ENCODE measurements at regions not wholly inside any gene's neighbourhood (a gene's known extent, or its start where the extent isn't known, plus 50 kb on each side); places are given as distances from the start of the nearest gene placed in this dataset.
"Not testable (repeated sequence)": the region's sequence is repeated elsewhere in the genome, so short reads cannot be mapped to it uniquely, and the experiment has no call there.

DNA sequence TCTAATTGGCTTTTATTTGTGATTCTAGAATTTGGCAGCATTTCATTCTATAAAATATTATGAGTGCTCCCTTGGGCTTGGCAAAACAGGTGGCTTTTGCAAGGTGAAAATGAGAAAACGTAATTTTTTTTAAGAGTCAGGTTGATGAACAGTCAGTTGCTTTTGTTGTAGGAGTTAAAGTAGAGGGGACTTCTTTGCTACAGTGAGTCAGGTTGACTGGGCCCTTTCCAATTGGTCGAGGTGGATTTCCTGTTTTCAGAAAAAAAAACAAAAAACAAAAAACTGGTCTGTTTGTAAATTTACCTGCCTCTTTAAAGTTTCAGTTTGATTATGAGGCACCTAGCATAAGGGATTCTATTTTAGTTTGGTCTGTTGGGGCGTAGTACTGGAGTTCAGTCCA, 1469.4 kb upstream of the GBE1 start:
- ATAC-seq (ENCODE audit: low FRiP score in 2 of 2): no peak
- Histone ChIP-seq H3K9me3 (no peaks in the 10 kb centered on the region), H3K4me1 (no peaks in the 10 kb centered on the region), H3K27ac (no peak overlapping the region), H3K36me3 (no peaks in the 10 kb centered on the region), H3K27me3 (no peaks in the 10 kb centered on the region), H3K4me3 (no peak overlapping the region)
- 71 to 79% methylated on average over 3 of the region's 3 CpGs for WGBS, 2 donors
- TF ChIP-seq POLR2A (IDR thresholded peaks at IDR 0.05): no peak
- TF ChIP-seq POLR2AphosphoS5 (IDR thresholded peaks at IDR 0.05): no peak
- no peak for DNase-seq

DNA sequence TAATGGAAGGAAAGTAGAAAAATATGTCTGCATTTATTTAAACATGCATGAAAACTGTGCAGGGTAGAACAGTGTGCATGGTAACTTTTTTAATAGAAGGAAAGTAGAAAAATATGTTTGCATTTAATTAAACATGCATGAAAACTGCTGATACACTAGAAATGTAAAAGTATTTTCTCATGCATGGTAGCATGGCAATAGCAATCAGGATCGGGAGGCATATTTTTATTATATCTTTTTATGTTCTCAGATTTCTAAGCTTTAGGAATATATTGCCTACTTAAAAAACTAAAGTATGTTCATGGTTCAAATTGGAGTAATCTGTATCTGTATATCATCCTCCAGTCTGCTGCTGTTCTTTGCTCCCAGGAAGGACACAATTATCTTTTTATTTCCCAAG, 1468.9 kb upstream of the GBE1 start:
- no peak overlapping the region for H3K27ac ChIP-seq
- TF ChIP-seq EP300 (IDR thresholded peaks at IDR 0.05) (no peak), CTCF (IDR thresholded peaks at IDR 0.05) (no peak), POLR2AphosphoS5 (IDR thresholded peaks at IDR 0.05) (no peak), POLR2A (IDR thresholded peaks at IDR 0.05) (no peak)
- ATAC-seq (ENCODE audit: low FRiP score in 2 of 2) (no peak), DNase-seq (no peak)
- H3K9me3 ChIP-seq: no peaks in the 10 kb centered on the region
- no peaks in the 10 kb centered on the region for H3K36me3 ChIP-seq
- 85 to 88% methylated on average over 1 of the region's 1 CpG for whole genome bisulfite sequencing, 2 donors
- H3K4me1 ChIP-seq: no peaks in the 10 kb centered on the region
- no peaks in the 10 kb centered on the region for H3K27me3 ChIP-seq
- H3K4me3 ChIP-seq: no peak overlapping the region

- Histone ChIP-seq H3K27me3 (no peaks in the 10 kb centered on the region), H3K4me3 (no peak overlapping the region), H3K36me3 (no peaks in the 10 kb centered on the region), H3K27ac (no peak overlapping the region), H3K9me3 (no peaks in the 10 kb centered on the region), H3K4me1 (no peaks in the 10 kb centered on the region)
- 89 to 90% methylated on average over 3 of the region's 3 CpGs for WGBS, 2 donors
- TF ChIP-seq EP300 (IDR thresholded peaks at IDR 0.05) (no peak), POLR2AphosphoS5 (IDR thresholded peaks at IDR 0.05) (no peak), POLR2A (IDR thresholded peaks at IDR 0.05) (no peak)
- DNase-seq: no peak
- no peak for ATAC-seq (ENCODE audit: low FRiP score in 2 of 2)
These were observed 1465.3 kb upstream of the GBE1 start for GRCh38 chr3:83226751-83227150.

- Histone ChIP-seq H3K27me3 (no peaks in the 10 kb centered on the region), H3K4me1 (no peaks in the 10 kb centered on the region), H3K4me3 (no peak overlapping the region), H3K9me3 (no peaks in the 10 kb centered on the region), H3K27ac (no peak overlapping the region), H3K36me3 (no peaks in the 10 kb centered on the region)
- TF ChIP-seq POLR2A (IDR thresholded peaks at IDR 0.05) (no peak), CTCF (IDR thresholded peaks at IDR 0.05) (no peak), EP300 (IDR thresholded peaks at IDR 0.05) (no peak), POLR2AphosphoS5 (IDR thresholded peaks at IDR 0.05) (no peak)
- ATAC-seq (ENCODE audit: low FRiP score in 2 of 2) (no peak), DNase-seq (no peak)
- WGBS, 2 donors: 58 to 62% methylated on average over 5 of the region's 5 CpGs
These were observed 1462.8 kb upstream of the GBE1 start for GRCh38 chr3:83224101-83224868.

- no peak for TF ChIP-seq EP300 (IDR thresholded peaks at IDR 0.05)
- TF ChIP-seq POLR2AphosphoS5 (IDR thresholded peaks at IDR 0.05): no peak
- ATAC-seq (ENCODE audit: low FRiP score in 2 of 2) (no peak), DNase-seq (peak in 1 of 2 donors; percentile 64)
- 86 to 88% methylated on average over 7 to 14 of the region's 14 CpGs for WGBS, 2 donors
- Histone ChIP-seq H3K4me3 (no peak overlapping the region), H3K27me3 (no peaks in the 10 kb centered on the region), H3K36me3 (no peaks in the 10 kb centered on the region), H3K27ac (no peak overlapping the region), H3K9me3 (peaks cover 0 to 5% (median 0%) of the 10 kb centered on the region in 4 donors), H3K4me1 (no peaks in the 10 kb centered on the region)
These were observed 1457.1 kb upstream of the GBE1 start for GRCh38 chr3:83218383-83219200.

DNA sequence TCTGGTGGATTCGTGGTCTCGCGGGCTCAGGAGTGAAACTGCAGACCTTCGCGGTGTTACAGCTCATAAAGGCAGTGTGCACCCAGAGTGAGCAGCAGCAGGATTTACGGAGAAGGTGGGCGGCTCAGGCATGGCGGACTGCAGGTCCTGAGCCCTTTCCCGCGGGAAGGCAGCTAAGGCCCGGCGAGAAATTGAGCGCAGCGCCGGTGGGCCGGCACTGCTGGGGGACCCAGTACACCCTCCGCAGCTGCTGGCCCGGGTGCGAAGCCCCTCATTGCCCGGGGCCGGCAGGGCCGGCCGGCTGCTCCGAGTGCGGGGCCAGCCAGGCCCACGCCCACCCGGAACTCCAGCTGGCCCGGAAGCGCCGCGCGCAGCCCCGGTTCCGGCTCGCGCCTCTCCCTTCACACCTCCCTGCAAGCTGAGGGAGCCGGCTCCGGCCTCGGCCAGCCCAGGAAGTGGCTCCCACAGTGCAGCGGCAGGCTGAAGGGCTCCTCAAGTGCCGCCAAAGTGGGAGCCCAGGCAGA, 1456.2 kb upstream of the GBE1 start:
- ATAC-seq (ENCODE audit: low FRiP score in 2 of 2); H3K36me3 ChIP-seq; H3K4me3 ChIP-seq; H3K9me3 ChIP-seq; H3K27me3 ChIP-seq; H3K27ac ChIP-seq; H3K4me1 ChIP-seq: not testable (repeated sequence)
- 95 to 99% methylated on average over 23 of the region's 41 CpGs for WGBS, 2 donors
- DNase-seq: peak in 1 of 2 donors; percentile 73

All from upper lobe of left lung (tissue), 6 donors.